ENCODE measurements at regions not wholly inside any gene's neighbourhood (a gene's known extent, or its start where the extent isn't known, plus 50 kb on each side); places are given as distances from the start of the nearest gene placed in this dataset.

- Mint-ChIP-seq H3K9me3 (peaks cover 11% of the 10 kb centered on the region), H3K4me3 (no peak overlapping the region), H3K27me3 (no peaks in the 10 kb centered on the region), H3K36me3 (ENCODE audit: low read depth) (no peaks in the 10 kb centered on the region), H3K27ac (no peak overlapping the region), H3K4me1 (ENCODE audit: low read depth) (no peaks in the 10 kb centered on the region)
- ChIA-PET POLR2A (no interaction called here), CTCF (no interaction called here)
- intact Hi-C loops (cut with DNase I, micrococcal nuclease): no loop called here
- no peak overlapping the region for H3K27ac ChIP-seq (ENCODE audit: low read depth in 1 of 2, low read length in 2 of 2)
- no peaks in the 10 kb centered on the region for H3K27me3 ChIP-seq (ENCODE audit: control insufficient read depth in 1 of 2, insufficient read depth in 2 of 2, low read length in 2 of 2)
- ATAC-seq (ENCODE audit: poor library complexity) (no peak), DNase-seq (no peak)
- TF ChIP-seq CTCF (IDR thresholded peaks at IDR 0.05): no peak
- no peak overlapping the region for H3K4me3 ChIP-seq (ENCODE audit: low read length)
- no peaks in the 10 kb centered on the region for H3K4me1 ChIP-seq (ENCODE audit: insufficient read depth, low read length)
- peaks cover 4 to 9% of the 10 kb centered on the region in 2 experiments for H3K9me3 ChIP-seq (ENCODE audit: control insufficient read depth in 1 of 2, insufficient read depth in 1 of 2, low read length in 2 of 2)
- H3K36me3 ChIP-seq (ENCODE audit: insufficient read depth, low read length): no peaks in the 10 kb centered on the region
These were observed 500.4 kb downstream of the TUSC1 start for GRCh38 chr9:25177858-25178257.

- no peak for ATAC-seq (ENCODE audit: poor library complexity)
- TF ChIP-seq CTCF (IDR thresholded peaks at IDR 0.05): no peak
- no peak overlapping the region for H3K27ac Mint-ChIP-seq
- H3K4me3 ChIP-seq (ENCODE audit: low read length): no peak overlapping the region
- H3K27ac ChIP-seq (ENCODE audit: low read depth in 1 of 2, low read length in 2 of 2): no peak overlapping the region
- no peak overlapping the region for H3K4me3 Mint-ChIP-seq
- no peaks in the 10 kb centered on the region for H3K36me3 Mint-ChIP-seq (ENCODE audit: low read depth)
- intact Hi-C loops (cut with DNase I, micrococcal nuclease): no loop called here
- peaks cover 5 to 9% of the 10 kb centered on the region in 2 experiments for H3K9me3 ChIP-seq (ENCODE audit: control insufficient read depth in 1 of 2, insufficient read depth in 1 of 2, low read length in 2 of 2)
- H3K4me1 ChIP-seq (ENCODE audit: insufficient read depth, low read length): no peaks in the 10 kb centered on the region
- no peaks in the 10 kb centered on the region for H3K27me3 ChIP-seq (ENCODE audit: control insufficient read depth in 1 of 2, insufficient read depth in 2 of 2, low read length in 2 of 2)
- POLR2A ChIA-PET: no interaction called here
- peaks cover 16% of the 10 kb centered on the region for H3K9me3 Mint-ChIP-seq
- no peaks in the 10 kb centered on the region for H3K36me3 ChIP-seq (ENCODE audit: insufficient read depth, low read length)
- CTCF ChIA-PET: no interaction called here
- H3K4me1 Mint-ChIP-seq (ENCODE audit: low read depth): no peaks in the 10 kb centered on the region
- H3K27me3 Mint-ChIP-seq: no peaks in the 10 kb centered on the region
- DNase-seq: no peak
These were observed 548.7 kb downstream of the TUSC1 start for GRCh38 chr9:25129537-25129936.

GRCh38 chr9:25121811-25122210 is 556.4 kb downstream of the TUSC1 start:
- Mint-ChIP-seq H3K27me3 (no peaks in the 10 kb centered on the region), H3K36me3 (ENCODE audit: low read depth) (no peaks in the 10 kb centered on the region), H3K27ac (no peak overlapping the region), H3K9me3 (peaks cover 21% of the 10 kb centered on the region), H3K4me1 (ENCODE audit: low read depth) (no peaks in the 10 kb centered on the region), H3K4me3 (no peak overlapping the region)
- H3K4me3 ChIP-seq (ENCODE audit: low read length): no peak overlapping the region
- H3K4me1 ChIP-seq (ENCODE audit: insufficient read depth, low read length): no peaks in the 10 kb centered on the region
- DNase-seq (no peak), ATAC-seq (ENCODE audit: poor library complexity) (no peak)
- H3K27ac ChIP-seq (ENCODE audit: low read depth in 1 of 2, low read length in 2 of 2): no peak overlapping the region
- no peaks in the 10 kb centered on the region for H3K27me3 ChIP-seq (ENCODE audit: control insufficient read depth in 1 of 2, insufficient read depth in 2 of 2, low read length in 2 of 2)
- ChIA-PET CTCF (no interaction called here), POLR2A (no interaction called here)
- no peaks in the 10 kb centered on the region for H3K36me3 ChIP-seq (ENCODE audit: insufficient read depth, low read length)
- no peak for TF ChIP-seq CTCF (IDR thresholded peaks at IDR 0.05)
- peaks cover 0 to 18% of the 10 kb centered on the region in 2 experiments for H3K9me3 ChIP-seq (ENCODE audit: control insufficient read depth in 1 of 2, insufficient read depth in 1 of 2, low read length in 2 of 2)
- intact Hi-C loops (cut with DNase I, micrococcal nuclease): no loop called here

Data from CD4-positive, alpha-beta T cell (primary cell).